Left ventricle myocardium superior (tissue), 1 donor: ENCODE measurements at regions not wholly inside any gene's neighbourhood (a gene's known extent, or its start where the extent isn't known, plus 50 kb on each side); places are given as distances from the start of the nearest gene placed in this dataset.

Experiments used
- ATAC-seq: fragments of 200-7000 bp; cut with Tn5 transposase; one replicate; pipeline ENCODE4 v1.9.1; 2020; ENCODE audit warnings: mild to moderate bottlenecking, moderate library complexity
- DNase-seq: peaks from one replicate; pipeline ENCODE4 v3.0.0-alpha.2; 2020
- intact Hi-C: fragments of 100-400 bp; cut with micrococcal nuclease; formaldehyde crosslinking; loops from one replicate; pipeline ENCODE4 v1.11.0; 2022
- donor health status: DM: no; HTN: yes; CAD: no; lungs with severe emphysema.

- no peak for ATAC-seq
- DNase-seq = no peak
- intact Hi-C loops = no loop called here
Observed at GRCh38 chr9:17846948-17847655, 268.2 kb downstream of the SH3GL2 start.

GRCh38 chr9:17847908-17848307, 269.0 kb downstream of the SH3GL2 start:
- ATAC-seq = no peak
- intact Hi-C loops = no loop called here
- no peak for DNase-seq

- intact Hi-C loops = no loop called here
- no peak for DNase-seq
- ATAC-seq = no peak
Observed at GRCh38 chr9:17852108-17852507, 273.2 kb downstream of the SH3GL2 start.

GRCh38 chr9:17854487-17854886, 275.6 kb downstream of the SH3GL2 start:
- no peak for ATAC-seq
- intact Hi-C loops = no loop called here
- no peak for DNase-seq

- intact Hi-C loops = no loop called here
- ATAC-seq (no peak), DNase-seq (no peak)
Observed at GRCh38 chr9:17856995-17857394, 278.1 kb downstream of the SH3GL2 start.

GRCh38 chr9:17859228-17859627, 280.4 kb downstream of the SH3GL2 start:
- DNase-seq = no peak
- ATAC-seq = no peak
- intact Hi-C loops = no loop called here

- DNase-seq = no peak
- intact Hi-C loops = no loop called here
- no peak for ATAC-seq
Observed at GRCh38 chr9:17859987-17860386, 281.1 kb downstream of the SH3GL2 start.

- ATAC-seq (peak; percentile 86), DNase-seq (peak; percentile 35)
- intact Hi-C loops = no loop called here
Observed at GRCh38 chr9:17862101-17862500, 283.2 kb downstream of the SH3GL2 start.

GRCh38 chr9:17862629-17863028, 283.8 kb downstream of the SH3GL2 start:
- DNase-seq = no peak
- no peak for ATAC-seq
- intact Hi-C loops = no loop called here

- ATAC-seq = no peak
- intact Hi-C loops = no loop called here
- DNase-seq = no peak
Observed at GRCh38 chr9:17863213-17863883, 284.5 kb downstream of the SH3GL2 start.

- intact Hi-C loops = no loop called here
- no peak for ATAC-seq
- DNase-seq = no peak
Observed at GRCh38 chr9:17863924-17864323, 285.1 kb downstream of the SH3GL2 start.

GRCh38 chr9:17864951-17865350, 286.1 kb downstream of the SH3GL2 start:
- intact Hi-C loops = no loop called here
- ATAC-seq (no peak), DNase-seq (no peak)

- DNase-seq = no peak
- ATAC-seq = no peak
- intact Hi-C loops = no loop called here
Observed at GRCh38 chr9:17865881-17866280, 287.0 kb downstream of the SH3GL2 start.

- no peak for DNase-seq
- intact Hi-C loops = no loop called here
- no peak for ATAC-seq
Observed at GRCh38 chr9:17870722-17871121, 291.9 kb downstream of the SH3GL2 start.

GRCh38 chr9:17871213-17871890, 292.5 kb downstream of the SH3GL2 start:
- intact Hi-C loops = no loop called here
- ATAC-seq (no peak), DNase-seq (no peak)

- intact Hi-C loops = no loop called here
- ATAC-seq (no peak), DNase-seq (no peak)
Observed at GRCh38 chr9:17875886-17876285, 297.0 kb downstream of the SH3GL2 start.

- DNase-seq (no peak), ATAC-seq (no peak)
- intact Hi-C loops = no loop called here
Observed at GRCh38 chr9:17876687-17877086, 297.8 kb downstream of the SH3GL2 start.

GRCh38 chr9:17878810-17879370, 300.0 kb downstream of the SH3GL2 start:
- intact Hi-C loops = no loop called here
- ATAC-seq (no peak), DNase-seq (no peak)

GRCh38 chr9:17881371-17881770, 302.5 kb downstream of the SH3GL2 start:
- intact Hi-C loops = no loop called here
- ATAC-seq = no peak
- DNase-seq = no peak
